MM.1S (cell line): ENCODE measurements at regions not wholly inside any gene's neighbourhood (a gene's known extent, or its start where the extent isn't known, plus 50 kb on each side); places are given as distances from the start of the nearest gene placed in this dataset.

Experiments used
- DNase-seq: peaks from one replicate; pipeline ENCODE4 v3.0.0-alpha.2; 2015
- H2AFZ ChIP-seq: fragments of 300-600 bp; sonication (generic); 2 replicates; pipeline ENCODE4 v1.6.0; 2016; ENCODE audit warnings: antibody characterized with exemption, low read length
- H3F3A ChIP-seq: fragments of 300-600 bp; sonication (generic); 2 replicates; pipeline ENCODE4 v1.6.1; 2016; ENCODE audit warnings: mild to moderate bottlenecking, antibody characterized with exemption, low read length, moderate library complexity, mixed read lengths; ENCODE audit not compliant: insufficient read depth
- H3K27ac ChIP-seq: fragments of 300-600 bp; sonication (generic); 2 replicates; pipeline ENCODE4 v1.5.1; 2016; ENCODE audit warnings: mild to moderate bottlenecking, low read length
- H3K27me3 ChIP-seq: fragments of 300-600 bp; sonication (generic); replicated peaks from 2 replicates; pipeline ENCODE4 v1.6.0; 2016; ENCODE audit warnings: low read length; ENCODE audit not compliant: insufficient read depth
- H3K36me3 ChIP-seq: fragments of 300-600 bp; sonication (generic); replicated peaks from 2 replicates; pipeline ENCODE4 v1.6.1; 2016; ENCODE audit warnings: mild to moderate bottlenecking, low read length, mixed read lengths; ENCODE audit not compliant: insufficient read depth
- H3K4me1 ChIP-seq: fragments of 300-600 bp; sonication (generic); 2 replicates; pipeline ENCODE4 v1.6.1; 2016; ENCODE audit warnings: low read length, mixed read lengths
- H3K4me2 ChIP-seq: fragments of 300-600 bp; sonication (generic); 2 replicates; pipeline ENCODE4 v1.6.0; 2016; ENCODE audit warnings: low read depth, low read length
- H3K4me3 ChIP-seq: fragments of 300-600 bp; sonication (generic); 2 replicates; pipeline ENCODE4 v1.5.1; 2016; ENCODE audit warnings: low read length, mixed read lengths
- H3K79me2 ChIP-seq: fragments of 300-600 bp; sonication (generic); 2 replicates; pipeline ENCODE4 v1.6.1; 2016; ENCODE audit warnings: mixed run types, low read length, mixed read lengths
- H3K9ac ChIP-seq: fragments of 300-600 bp; sonication (generic); 2 replicates; pipeline ENCODE4 v1.6.1; 2016; ENCODE audit warnings: low read length, mixed read lengths
- H3K9me2 ChIP-seq: fragments of 300-600 bp; sonication (generic); replicated peaks from 2 replicates; pipeline ENCODE4 v1.6.1; 2016; ENCODE audit warnings: mild to moderate bottlenecking, low read length, mixed read lengths; ENCODE audit not compliant: insufficient read depth
- H3K9me3 ChIP-seq: fragments of 300-600 bp; sonication (generic); replicated peaks from 2 replicates; pipeline ENCODE4 v1.6.1; 2016; ENCODE audit warnings: mild to moderate bottlenecking, low read length, mixed read lengths; ENCODE audit not compliant: insufficient read depth
- H4K20me1 ChIP-seq: fragments of 300-600 bp; sonication (generic); 2 replicates; pipeline ENCODE4 v1.6.1; 2016; ENCODE audit warnings: mild to moderate bottlenecking, low read length, moderate library complexity, mixed read lengths; ENCODE audit not compliant: insufficient read depth
- EZH2 ChIP-seq: fragments of 300-600 bp; sonication (generic); optimal IDR thresholded peaks from 2 replicates; pipeline ENCODE3; 2017; ENCODE audit warnings: low read depth, mild to moderate bottlenecking, antibody characterized with exemption, low read length, mixed read lengths
- EZH2phosphoT487 ChIP-seq: fragments of 300-600 bp; sonication (generic); IDR thresholded peaks from 2 replicates; pipeline ENCODE4 v1.6.1; 2018; ENCODE audit warnings: antibody characterized with exemption, low read length
- TF ChIP-seq, protein P1 (sequence below): fragments of 300-600 bp; sonication (generic); IDR thresholded peaks from 2 replicates; pipeline ENCODE4 v1.5.1; 2016; ENCODE audit warnings: antibody characterized with exemption, low read length, mixed read lengths

- no peaks in the 10 kb centered on the region for H3K9me3 ChIP-seq
- no peaks in the 10 kb centered on the region for H3K27me3 ChIP-seq
- no peaks in the 10 kb centered on the region for H3K9me2 ChIP-seq
- no peaks in the 10 kb centered on the region for H4K20me1 ChIP-seq
- H3K79me2 ChIP-seq, result no peaks in the 10 kb centered on the region
- H2AFZ ChIP-seq, result no peak overlapping the region
- H3K36me3 ChIP-seq, result no peaks in the 10 kb centered on the region
- no peak for DNase-seq
- H3K4me1 ChIP-seq, result no peaks in the 10 kb centered on the region
- no peaks in the 10 kb centered on the region for H3F3A ChIP-seq
- no peak overlapping the region for H3K4me2 ChIP-seq
- no peak overlapping the region for H3K9ac ChIP-seq
- no peak for TF ChIP-seq EZH2phosphoT487
- TF ChIP-seq EZH2, result no peak
- TF ChIP-seq, protein P1, sequence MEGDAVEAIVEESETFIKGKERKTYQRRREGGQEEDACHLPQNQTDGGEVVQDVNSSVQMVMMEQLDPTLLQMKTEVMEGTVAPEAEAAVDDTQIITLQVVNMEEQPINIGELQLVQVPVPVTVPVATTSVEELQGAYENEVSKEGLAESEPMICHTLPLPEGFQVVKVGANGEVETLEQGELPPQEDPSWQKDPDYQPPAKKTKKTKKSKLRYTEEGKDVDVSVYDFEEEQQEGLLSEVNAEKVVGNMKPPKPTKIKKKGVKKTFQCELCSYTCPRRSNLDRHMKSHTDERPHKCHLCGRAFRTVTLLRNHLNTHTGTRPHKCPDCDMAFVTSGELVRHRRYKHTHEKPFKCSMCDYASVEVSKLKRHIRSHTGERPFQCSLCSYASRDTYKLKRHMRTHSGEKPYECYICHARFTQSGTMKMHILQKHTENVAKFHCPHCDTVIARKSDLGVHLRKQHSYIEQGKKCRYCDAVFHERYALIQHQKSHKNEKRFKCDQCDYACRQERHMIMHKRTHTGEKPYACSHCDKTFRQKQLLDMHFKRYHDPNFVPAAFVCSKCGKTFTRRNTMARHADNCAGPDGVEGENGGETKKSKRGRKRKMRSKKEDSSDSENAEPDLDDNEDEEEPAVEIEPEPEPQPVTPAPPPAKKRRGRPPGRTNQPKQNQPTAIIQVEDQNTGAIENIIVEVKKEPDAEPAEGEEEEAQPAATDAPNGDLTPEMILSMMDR, result no peak
- H3K4me3 ChIP-seq, result no peak overlapping the region
- H3K27ac ChIP-seq, result no peak overlapping the region
Measured at GRCh38 chr5:87746341-87746740, 333.6 kb upstream of the CCNH start.

GRCh38 chr5:87741881-87742280, 329.2 kb upstream of the CCNH start:
- no peaks in the 10 kb centered on the region for H3K4me1 ChIP-seq
- no peak overlapping the region for H3K4me2 ChIP-seq
- H3K4me3 ChIP-seq, result no peak overlapping the region
- no peak for DNase-seq
- no peaks in the 10 kb centered on the region for H3K79me2 ChIP-seq
- H4K20me1 ChIP-seq, result no peaks in the 10 kb centered on the region
- no peaks in the 10 kb centered on the region for H3F3A ChIP-seq
- H3K36me3 ChIP-seq, result no peaks in the 10 kb centered on the region
- no peak overlapping the region for H2AFZ ChIP-seq
- no peaks in the 10 kb centered on the region for H3K27me3 ChIP-seq
- H3K27ac ChIP-seq, result no peak overlapping the region
- no peaks in the 10 kb centered on the region for H3K9me3 ChIP-seq
- no peak for TF ChIP-seq EZH2
- TF ChIP-seq, protein P1, result no peak
- no peak for TF ChIP-seq EZH2phosphoT487
- H3K9me2 ChIP-seq, result no peaks in the 10 kb centered on the region; the same call in 1 of the 2 replicates
- no peak overlapping the region for H3K9ac ChIP-seq

- Histone ChIP-seq H3K9me3 (no peaks in the 10 kb centered on the region), H3K9ac (no peak overlapping the region), H3K79me2 (no peaks in the 10 kb centered on the region), H3K4me1 (no peaks in the 10 kb centered on the region), H3K9me2 (no peaks in the 10 kb centered on the region; the same call in 1 of the 2 replicates), H3K27ac (no peak overlapping the region), H2AFZ (no peak overlapping the region), H3K4me2 (no peak overlapping the region), H3K27me3 (no peaks in the 10 kb centered on the region), H4K20me1 (no peaks in the 10 kb centered on the region), H3K4me3 (no peak overlapping the region), H3K36me3 (no peaks in the 10 kb centered on the region), H3F3A (no peaks in the 10 kb centered on the region)
- no peak for TF ChIP-seq EZH2phosphoT487
- no peak for TF ChIP-seq EZH2
- TF ChIP-seq, protein P1, result no peak
- no peak for DNase-seq
Measured at GRCh38 chr5:87735923-87736322, 323.2 kb upstream of the CCNH start.
